ENCODE measurements at regions not wholly inside any gene's neighbourhood (a gene's known extent, or its start where the extent isn't known, plus 50 kb on each side); places are given as distances from the start of the nearest gene placed in this dataset.

DNA sequence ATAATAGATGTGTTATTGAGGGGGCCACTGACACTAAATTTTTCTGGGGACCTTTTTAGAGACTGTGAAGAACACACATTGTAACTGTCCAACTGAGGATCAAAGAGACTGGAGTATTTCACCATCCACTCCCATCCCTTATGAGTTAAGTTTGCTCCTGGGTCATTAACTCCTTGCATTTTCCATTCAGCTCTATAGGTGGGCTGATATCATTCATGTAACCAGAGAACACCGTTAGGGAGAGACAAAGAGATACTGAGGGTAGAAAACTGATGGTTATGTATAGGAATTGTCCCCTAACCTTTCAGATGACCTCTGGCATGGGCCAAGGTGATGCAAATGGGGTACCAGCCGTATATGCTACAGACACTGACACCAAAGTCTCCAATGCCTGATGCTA, 142.4 kb upstream of the TLR4 start:
- ChIA-PET CTCF (no interaction called here), POLR2A (no interaction called here)
- Histone ChIP-seq H3K27me3 (ENCODE audit: control insufficient read depth, insufficient read depth, low read length) (no peaks in the 10 kb centered on the region), H3K36me3 (ENCODE audit: control insufficient read depth, insufficient read depth, low read length) (no peaks in the 10 kb centered on the region), H3K4me1 (ENCODE audit: control insufficient read depth, insufficient read depth, low read length) (no peaks in the 10 kb centered on the region), H3K27ac (ENCODE audit: low read length) (no peak overlapping the region), H3K4me3 (ENCODE audit: low read depth in 2 of 2, low read length in 2 of 2) (no peak overlapping the region), H3K9me3 (ENCODE audit: control insufficient read depth, insufficient read depth, low read depth, low read length) (no peaks in the 10 kb centered on the region)
- ATAC-seq (no peak), DNase-seq (ENCODE audit: low read depth, low spot score) (no peak)
- intact Hi-C loops (cut with micrococcal nuclease; ENCODE audit: unreplicated experiment), result no loop called here
- no peak for TF ChIP-seq SIN3A (IDR thresholded peaks at IDR 0.05; ENCODE audit: borderline replicate concordance, insufficient read depth, low read depth, low read length)
- TF ChIP-seq POLR2AphosphoS5 (IDR thresholded peaks at IDR 0.05; ENCODE audit: low read depth, low read length), result no peak
- TF ChIP-seq, protein P1, sequence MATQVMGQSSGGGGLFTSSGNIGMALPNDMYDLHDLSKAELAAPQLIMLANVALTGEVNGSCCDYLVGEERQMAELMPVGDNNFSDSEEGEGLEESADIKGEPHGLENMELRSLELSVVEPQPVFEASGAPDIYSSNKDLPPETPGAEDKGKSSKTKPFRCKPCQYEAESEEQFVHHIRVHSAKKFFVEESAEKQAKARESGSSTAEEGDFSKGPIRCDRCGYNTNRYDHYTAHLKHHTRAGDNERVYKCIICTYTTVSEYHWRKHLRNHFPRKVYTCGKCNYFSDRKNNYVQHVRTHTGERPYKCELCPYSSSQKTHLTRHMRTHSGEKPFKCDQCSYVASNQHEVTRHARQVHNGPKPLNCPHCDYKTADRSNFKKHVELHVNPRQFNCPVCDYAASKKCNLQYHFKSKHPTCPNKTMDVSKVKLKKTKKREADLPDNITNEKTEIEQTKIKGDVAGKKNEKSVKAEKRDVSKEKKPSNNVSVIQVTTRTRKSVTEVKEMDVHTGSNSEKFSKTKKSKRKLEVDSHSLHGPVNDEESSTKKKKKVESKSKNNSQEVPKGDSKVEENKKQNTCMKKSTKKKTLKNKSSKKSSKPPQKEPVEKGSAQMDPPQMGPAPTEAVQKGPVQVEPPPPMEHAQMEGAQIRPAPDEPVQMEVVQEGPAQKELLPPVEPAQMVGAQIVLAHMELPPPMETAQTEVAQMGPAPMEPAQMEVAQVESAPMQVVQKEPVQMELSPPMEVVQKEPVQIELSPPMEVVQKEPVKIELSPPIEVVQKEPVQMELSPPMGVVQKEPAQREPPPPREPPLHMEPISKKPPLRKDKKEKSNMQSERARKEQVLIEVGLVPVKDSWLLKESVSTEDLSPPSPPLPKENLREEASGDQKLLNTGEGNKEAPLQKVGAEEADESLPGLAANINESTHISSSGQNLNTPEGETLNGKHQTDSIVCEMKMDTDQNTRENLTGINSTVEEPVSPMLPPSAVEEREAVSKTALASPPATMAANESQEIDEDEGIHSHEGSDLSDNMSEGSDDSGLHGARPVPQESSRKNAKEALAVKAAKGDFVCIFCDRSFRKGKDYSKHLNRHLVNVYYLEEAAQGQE (IDR thresholded peaks at IDR 0.05; ENCODE audit: insufficient read depth in 1 of 2, low read depth in 2 of 2, low read length in 1 of 2), result no peak
- TF ChIP-seq, protein P2, sequence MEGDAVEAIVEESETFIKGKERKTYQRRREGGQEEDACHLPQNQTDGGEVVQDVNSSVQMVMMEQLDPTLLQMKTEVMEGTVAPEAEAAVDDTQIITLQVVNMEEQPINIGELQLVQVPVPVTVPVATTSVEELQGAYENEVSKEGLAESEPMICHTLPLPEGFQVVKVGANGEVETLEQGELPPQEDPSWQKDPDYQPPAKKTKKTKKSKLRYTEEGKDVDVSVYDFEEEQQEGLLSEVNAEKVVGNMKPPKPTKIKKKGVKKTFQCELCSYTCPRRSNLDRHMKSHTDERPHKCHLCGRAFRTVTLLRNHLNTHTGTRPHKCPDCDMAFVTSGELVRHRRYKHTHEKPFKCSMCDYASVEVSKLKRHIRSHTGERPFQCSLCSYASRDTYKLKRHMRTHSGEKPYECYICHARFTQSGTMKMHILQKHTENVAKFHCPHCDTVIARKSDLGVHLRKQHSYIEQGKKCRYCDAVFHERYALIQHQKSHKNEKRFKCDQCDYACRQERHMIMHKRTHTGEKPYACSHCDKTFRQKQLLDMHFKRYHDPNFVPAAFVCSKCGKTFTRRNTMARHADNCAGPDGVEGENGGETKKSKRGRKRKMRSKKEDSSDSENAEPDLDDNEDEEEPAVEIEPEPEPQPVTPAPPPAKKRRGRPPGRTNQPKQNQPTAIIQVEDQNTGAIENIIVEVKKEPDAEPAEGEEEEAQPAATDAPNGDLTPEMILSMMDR (IDR thresholded peaks at IDR 0.05), result no peak
- no peak for TF ChIP-seq TCF7L2 (IDR thresholded peaks at IDR 0.05; ENCODE audit: low read depth, low read length)
- in situ Hi-C loops (cut with HindIII; ENCODE audit: low pct_unique_long_range_greater_than_20kb, low sequenced_read_pairs), result no loop called here
- no TSS peak for BruUV-seq (replicated peaks)

DNA sequence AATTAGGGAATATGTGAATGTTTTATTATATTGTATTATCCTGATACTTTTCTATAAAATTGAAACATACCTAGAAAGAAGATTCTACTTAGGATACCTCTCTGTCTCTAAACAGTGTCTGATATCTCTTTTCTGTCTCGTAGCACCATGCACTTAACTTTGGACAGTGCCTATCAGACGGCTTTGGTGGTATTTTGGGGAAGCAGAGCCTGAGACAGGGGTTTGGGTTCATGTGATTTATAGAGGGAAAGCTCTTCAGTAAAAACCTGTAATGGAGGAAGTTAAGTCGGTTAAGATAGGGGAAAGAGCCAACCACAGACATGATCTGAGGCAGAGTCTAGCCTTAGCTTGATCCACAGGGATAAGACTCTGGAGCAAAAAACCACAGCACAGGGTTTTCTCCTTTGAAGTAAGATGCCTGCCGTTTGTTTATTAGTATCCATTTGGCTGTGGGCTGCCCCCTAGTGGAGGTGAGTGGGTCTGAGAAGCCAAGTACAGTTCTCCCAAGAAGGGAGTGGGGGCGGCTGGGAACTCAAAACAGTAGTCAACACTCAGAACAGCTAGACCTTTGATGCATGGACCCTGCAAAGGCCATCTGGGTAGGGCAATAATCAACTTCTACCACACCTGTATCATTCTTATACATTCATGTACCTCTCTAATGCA, 141.2 kb upstream of the ASTN2 start:
- BruUV-seq (replicated peaks), result no TSS peak
- Histone ChIP-seq H3K4me3 (ENCODE audit: low read depth in 2 of 2, low read length in 2 of 2) (no peak overlapping the region), H3K36me3 (ENCODE audit: control insufficient read depth, insufficient read depth, low read length) (no peaks in the 10 kb centered on the region), H3K4me1 (ENCODE audit: control insufficient read depth, insufficient read depth, low read length) (no peaks in the 10 kb centered on the region), H3K27ac (ENCODE audit: low read length) (no peak overlapping the region), H3K9me3 (ENCODE audit: control insufficient read depth, insufficient read depth, low read depth, low read length) (no peaks in the 10 kb centered on the region), H3K27me3 (ENCODE audit: control insufficient read depth, insufficient read depth, low read length) (no peaks in the 10 kb centered on the region)
- DNase-seq (ENCODE audit: low read depth, low spot score), result peak; percentile 18
- TF ChIP-seq TCF7L2 (IDR thresholded peaks at IDR 0.05; ENCODE audit: low read depth, low read length), result no peak
- TF ChIP-seq, protein P2 (IDR thresholded peaks at IDR 0.05), result peak; percentile 52
- ChIA-PET CTCF (no interaction called here), POLR2A (no interaction called here)
- intact Hi-C loops (cut with micrococcal nuclease; ENCODE audit: unreplicated experiment) (no loop called here), in situ Hi-C loops (cut with HindIII; ENCODE audit: low pct_unique_long_range_greater_than_20kb, low sequenced_read_pairs) (no loop called here)
- no peak for ATAC-seq

Measured in Panc1 (cell line).